ENCODE measurements at regions not wholly inside any gene's neighbourhood (a gene's known extent, or its start where the extent isn't known, plus 50 kb on each side); places are given as distances from the start of the nearest gene placed in this dataset.

DNA sequence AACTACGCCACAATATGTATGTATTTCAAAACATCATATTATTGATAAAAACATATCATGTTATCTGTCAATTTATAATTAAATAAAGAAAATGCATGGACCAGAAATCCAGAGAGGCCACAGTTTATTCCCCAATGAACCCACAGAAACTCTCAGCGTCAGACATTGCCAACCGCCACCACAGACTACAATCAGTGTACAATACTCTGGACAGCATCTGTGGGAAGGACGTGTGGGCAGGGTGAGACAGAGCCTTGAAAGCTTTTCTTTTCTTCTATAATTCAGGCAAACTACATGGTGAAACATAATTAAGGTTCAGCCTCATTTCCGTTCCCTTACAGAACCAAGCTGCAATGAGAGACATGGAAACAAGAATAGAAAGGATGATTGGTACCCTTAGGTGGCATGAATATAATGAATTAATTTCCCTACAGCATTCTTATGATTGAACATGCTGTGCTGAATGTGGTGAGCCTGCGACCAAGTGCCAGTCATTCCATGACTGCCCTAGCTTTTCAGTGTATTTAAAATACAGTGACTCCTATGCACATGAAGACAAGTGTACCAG is 909.3 kb downstream of the SORCS1 start:
- WGBS, 5 donors, result 71 to 80% (median 76%) methylated on average over 6 of the region's 6 CpGs
- intact Hi-C loops (cut with DNase I; ENCODE audit: low total_unique reads), result no loop called here
- no peak for TF ChIP-seq POLR2A (IDR thresholded peaks at IDR 0.05)
- TF ChIP-seq, protein P1, sequence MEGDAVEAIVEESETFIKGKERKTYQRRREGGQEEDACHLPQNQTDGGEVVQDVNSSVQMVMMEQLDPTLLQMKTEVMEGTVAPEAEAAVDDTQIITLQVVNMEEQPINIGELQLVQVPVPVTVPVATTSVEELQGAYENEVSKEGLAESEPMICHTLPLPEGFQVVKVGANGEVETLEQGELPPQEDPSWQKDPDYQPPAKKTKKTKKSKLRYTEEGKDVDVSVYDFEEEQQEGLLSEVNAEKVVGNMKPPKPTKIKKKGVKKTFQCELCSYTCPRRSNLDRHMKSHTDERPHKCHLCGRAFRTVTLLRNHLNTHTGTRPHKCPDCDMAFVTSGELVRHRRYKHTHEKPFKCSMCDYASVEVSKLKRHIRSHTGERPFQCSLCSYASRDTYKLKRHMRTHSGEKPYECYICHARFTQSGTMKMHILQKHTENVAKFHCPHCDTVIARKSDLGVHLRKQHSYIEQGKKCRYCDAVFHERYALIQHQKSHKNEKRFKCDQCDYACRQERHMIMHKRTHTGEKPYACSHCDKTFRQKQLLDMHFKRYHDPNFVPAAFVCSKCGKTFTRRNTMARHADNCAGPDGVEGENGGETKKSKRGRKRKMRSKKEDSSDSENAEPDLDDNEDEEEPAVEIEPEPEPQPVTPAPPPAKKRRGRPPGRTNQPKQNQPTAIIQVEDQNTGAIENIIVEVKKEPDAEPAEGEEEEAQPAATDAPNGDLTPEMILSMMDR (IDR thresholded peaks at IDR 0.05), result no peak
- no peak for TF ChIP-seq EP300 (IDR thresholded peaks at IDR 0.05)
- TF ChIP-seq POLR2AphosphoS5 (IDR thresholded peaks at IDR 0.05), result no peak
- H3K27me3 ChIP-seq, result no peaks in the 10 kb centered on the region
- no peaks in the 10 kb centered on the region for H3K36me3 ChIP-seq
- H3K4me1 ChIP-seq, result no peaks in the 10 kb centered on the region
- H3K4me3 ChIP-seq, result no peak overlapping the region
- DNase-seq, result no peak
- no peaks in the 10 kb centered on the region for H3K9me3 ChIP-seq
- H3K27ac ChIP-seq, result no peak overlapping the region

DNA sequence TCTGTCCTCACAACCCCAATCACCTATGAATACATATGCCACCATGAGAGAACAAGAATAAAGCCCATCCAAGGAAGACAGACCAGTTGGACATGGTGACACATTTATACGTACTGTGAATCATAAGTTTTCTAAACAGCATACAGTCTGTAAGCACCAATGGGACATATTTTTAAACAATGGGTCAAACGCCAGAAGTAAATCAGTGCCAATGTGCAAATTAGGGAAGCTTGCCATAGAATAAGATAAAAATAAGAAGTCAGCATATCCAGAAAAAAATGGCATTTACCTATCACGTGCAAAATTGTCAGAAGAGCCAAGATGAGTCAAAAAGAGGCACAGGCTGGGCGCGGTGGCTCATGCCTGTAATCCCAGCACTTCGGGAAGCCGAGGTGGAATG is 910.4 kb downstream of the SORCS1 start:
- no peaks in the 10 kb centered on the region for H3K9me3 ChIP-seq
- no peaks in the 10 kb centered on the region for H3K4me1 ChIP-seq
- intact Hi-C loops (cut with DNase I; ENCODE audit: low total_unique reads), result no loop called here
- no peak for DNase-seq
- no peak overlapping the region for H3K4me3 ChIP-seq
- TF ChIP-seq POLR2AphosphoS5 (IDR thresholded peaks at IDR 0.05) (no peak), POLR2A (IDR thresholded peaks at IDR 0.05) (no peak), EP300 (IDR thresholded peaks at IDR 0.05) (no peak)
- TF ChIP-seq, protein P1 (IDR thresholded peaks at IDR 0.05), result no peak
- no peaks in the 10 kb centered on the region for H3K27me3 ChIP-seq
- WGBS, 5 donors, result 69 to 74% (median 73%) methylated on average over 6 to 7 of the region's 7 CpGs
- H3K36me3 ChIP-seq, result no peaks in the 10 kb centered on the region
- no peak overlapping the region for H3K27ac ChIP-seq

DNA sequence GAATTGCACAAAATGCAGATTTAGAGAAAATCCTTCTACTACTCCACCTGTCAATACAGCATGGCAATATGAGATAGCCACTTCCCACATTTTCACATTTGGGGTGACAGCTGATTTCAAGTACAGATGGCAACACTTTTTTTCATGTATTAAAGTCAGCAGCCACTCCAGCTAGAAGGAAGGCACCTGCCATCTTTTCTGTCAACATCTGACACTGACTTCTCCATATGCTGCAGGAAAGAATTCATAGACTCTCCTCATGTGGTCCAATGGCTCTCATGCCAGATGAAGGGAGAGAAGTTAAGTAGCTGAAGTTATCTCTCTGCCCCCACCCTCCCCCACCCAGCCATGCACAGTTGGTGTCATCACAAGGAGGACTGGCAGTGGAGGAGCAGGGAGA is 912.0 kb downstream of the SORCS1 start:
- Histone ChIP-seq H3K27me3 (no peaks in the 10 kb centered on the region), H3K36me3 (no peaks in the 10 kb centered on the region), H3K4me3 (no peak overlapping the region), H3K27ac (no peak overlapping the region), H3K9me3 (no peaks in the 10 kb centered on the region), H3K4me1 (no peaks in the 10 kb centered on the region)
- intact Hi-C loops (cut with DNase I; ENCODE audit: low total_unique reads), result no loop called here
- TF ChIP-seq, protein P1 (IDR thresholded peaks at IDR 0.05), result no peak
- TF ChIP-seq POLR2AphosphoS5 (IDR thresholded peaks at IDR 0.05) (no peak), POLR2A (IDR thresholded peaks at IDR 0.05) (no peak), EP300 (IDR thresholded peaks at IDR 0.05) (no peak)
- no peak for DNase-seq

DNA sequence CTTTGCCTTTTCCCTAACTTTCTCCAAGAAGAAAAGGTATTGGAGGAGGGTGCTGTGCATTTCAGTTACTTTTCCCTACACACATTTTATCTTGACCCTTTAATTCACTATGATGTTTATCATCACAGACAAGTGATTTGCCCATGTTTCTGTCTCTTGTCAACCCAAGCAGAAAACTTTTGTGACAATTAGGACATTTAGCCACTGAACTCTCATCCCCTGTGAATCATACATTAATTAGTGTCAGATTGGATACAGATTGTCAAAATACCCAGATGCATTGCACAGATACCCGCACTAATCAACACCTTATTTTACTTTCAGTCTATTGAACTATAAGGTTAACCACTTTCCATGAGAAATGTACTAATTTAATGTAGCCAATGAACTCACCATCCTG is 912.9 kb downstream of the SORCS1 start:
- TF ChIP-seq POLR2AphosphoS5 (IDR thresholded peaks at IDR 0.05) (no peak), POLR2A (IDR thresholded peaks at IDR 0.05) (no peak), EP300 (IDR thresholded peaks at IDR 0.05) (no peak)
- TF ChIP-seq, protein P1 (IDR thresholded peaks at IDR 0.05), result no peak

More for the DNA sequence above, 912.9 kb downstream of the SORCS1 start:
- Histone ChIP-seq H3K4me3 (no peak overlapping the region), H3K27ac (no peak overlapping the region), H3K36me3 (no peaks in the 10 kb centered on the region), H3K4me1 (no peaks in the 10 kb centered on the region), H3K27me3 (no peaks in the 10 kb centered on the region), H3K9me3 (no peaks in the 10 kb centered on the region)
- intact Hi-C loops (cut with DNase I; ENCODE audit: low total_unique reads), result no loop called here
- no peak for DNase-seq
- 88 to 97% (median 96%) methylated on average over 1 of the region's 1 CpG for WGBS, 5 donors
